Astrocyte (in vitro differentiated cells and primary cell): ENCODE measurements at regions not wholly inside any gene's neighbourhood (a gene's known extent, or its start where the extent isn't known, plus 50 kb on each side); places are given as distances from the start of the nearest gene placed in this dataset.

Source experiments
- CTCF ChIP-seq: IDR thresholded peaks from 2 replicates; pipeline ENCODE4 v1.5.1; 2011; ENCODE audit warnings: low read depth, mild to moderate bottlenecking, inconsistent platforms, low read length, moderate library complexity; ENCODE audit not compliant: insufficient read depth
- EZH2 ChIP-seq: IDR thresholded peaks from 2 replicates; pipeline ENCODE4 v1.6.1; 2012; ENCODE audit warnings: mild to moderate bottlenecking, low read length, inconsistent platforms; ENCODE audit not compliant: insufficient read depth

DNA sequence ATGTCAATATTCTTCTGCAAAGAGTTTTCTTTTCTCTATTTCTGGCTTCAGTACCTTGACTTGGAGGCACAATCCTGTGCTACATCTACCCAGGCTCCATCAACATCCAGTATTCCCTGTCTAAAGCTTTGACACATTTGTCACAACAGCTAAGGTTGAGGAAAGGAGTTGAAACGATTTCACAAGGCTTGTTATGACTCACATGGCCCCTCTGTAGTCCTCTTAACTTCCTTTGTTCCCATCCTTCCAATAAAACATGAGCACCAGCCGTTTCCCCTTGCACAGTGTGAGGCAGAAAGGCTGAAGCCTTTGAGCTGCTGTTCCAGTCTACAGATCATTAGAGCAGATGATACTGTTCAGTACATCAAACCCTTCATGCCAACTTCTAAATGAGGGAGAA lies 163.0 kb upstream of the TMCO5A start:
- TF ChIP-seq CTCF (no peak), EZH2 (no peak)
